GM21786 (cell line): ENCODE measurements at regions not wholly inside any gene's neighbourhood (a gene's known extent, or its start where the extent isn't known, plus 50 kb on each side); places are given as distances from the start of the nearest gene placed in this dataset.

ENCODE experiments used
- ATAC-seq: cut with Tn5 transposase; IDR thresholded peaks from one replicate; pipeline ENCODE4 v1.9.1; 2021; ENCODE audit not compliant: unreplicated experiment

DNA sequence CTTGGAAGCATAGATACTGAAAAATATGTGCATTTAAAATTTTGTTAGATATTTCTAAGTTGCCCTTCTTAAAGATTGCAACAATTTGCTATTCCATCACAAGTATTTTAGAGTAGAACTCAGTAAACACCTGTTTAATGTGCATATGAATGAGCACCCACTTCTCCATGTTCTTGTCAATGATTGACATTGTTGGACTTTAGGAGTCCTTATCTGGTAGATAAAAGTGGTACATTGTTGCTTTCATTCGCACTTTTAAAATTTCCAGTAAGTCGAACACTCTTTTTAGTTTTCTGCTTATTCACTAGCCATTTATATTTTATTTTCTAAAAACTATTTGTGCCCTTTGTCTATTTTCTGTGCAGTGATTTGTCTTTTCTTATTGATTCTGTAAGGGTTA lies 478.3 kb downstream of the SOX2 start:
- no peak for ATAC-seq

- no peak for ATAC-seq
These were observed 486.6 kb downstream of the SOX2 start for GRCh38 chr3:182198345-182198744.

DNA sequence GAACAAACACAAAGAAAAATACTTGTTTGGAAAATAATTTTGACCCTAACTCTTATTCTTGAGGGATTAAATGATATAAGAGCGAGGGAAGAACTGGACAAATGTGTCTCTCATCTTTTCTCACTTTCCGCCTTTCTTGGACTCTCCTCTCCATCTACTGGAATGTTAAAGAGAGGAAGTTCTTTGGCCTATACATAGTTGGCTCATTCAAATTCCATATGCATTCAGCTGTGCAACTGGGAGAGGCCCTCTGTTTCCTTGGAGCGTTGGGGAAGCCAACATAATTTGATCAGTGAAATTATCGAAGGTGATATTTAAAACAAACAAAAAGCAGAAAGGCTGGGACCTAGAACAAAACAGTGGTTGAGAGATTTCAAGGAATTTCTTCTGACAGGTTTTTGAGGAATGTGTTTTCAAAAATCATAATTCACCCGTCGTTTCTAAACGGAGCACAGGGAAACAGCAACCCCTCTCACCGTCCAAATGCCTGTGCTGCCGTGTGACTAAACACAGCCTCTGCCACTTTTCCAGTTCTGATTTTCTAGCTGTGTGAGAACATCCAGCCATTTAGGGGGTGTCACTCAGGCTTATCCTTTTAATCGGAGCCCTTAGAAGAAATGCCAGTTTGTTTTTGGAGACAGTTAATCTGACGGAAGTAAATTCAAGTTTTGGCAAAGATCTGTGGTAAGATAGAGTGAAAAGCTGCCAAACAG lies 489.9 kb downstream of the SOX2 start:
- no peak for ATAC-seq

DNA sequence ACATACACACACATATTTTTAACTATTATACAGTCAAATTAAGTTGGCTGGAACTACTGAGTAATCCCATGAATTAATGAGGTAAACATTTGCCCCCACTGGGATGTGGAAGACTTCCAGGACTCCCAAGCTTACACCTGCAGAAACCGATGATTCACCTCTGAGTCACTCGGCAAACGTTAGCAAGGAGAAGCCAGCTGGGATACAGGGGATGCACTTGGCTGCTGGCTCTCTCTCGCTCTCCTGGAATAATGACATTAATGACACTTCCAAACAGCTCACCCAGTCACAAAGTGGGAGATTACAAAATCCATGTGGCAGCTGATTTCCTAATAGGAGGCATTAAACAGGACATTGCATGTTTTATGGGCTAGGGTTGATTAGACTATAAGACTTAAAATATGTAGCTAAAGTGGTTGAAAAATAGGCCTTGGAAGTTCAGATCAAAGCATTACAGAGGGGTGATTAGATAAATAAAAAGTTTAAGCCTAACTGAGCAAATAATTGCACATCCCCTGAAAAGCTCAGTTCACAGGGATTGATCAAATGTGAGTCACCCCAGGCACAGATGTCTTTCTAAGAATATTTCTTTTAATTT lies 500.9 kb downstream of the SOX2 start:
- ATAC-seq = no peak

DNA sequence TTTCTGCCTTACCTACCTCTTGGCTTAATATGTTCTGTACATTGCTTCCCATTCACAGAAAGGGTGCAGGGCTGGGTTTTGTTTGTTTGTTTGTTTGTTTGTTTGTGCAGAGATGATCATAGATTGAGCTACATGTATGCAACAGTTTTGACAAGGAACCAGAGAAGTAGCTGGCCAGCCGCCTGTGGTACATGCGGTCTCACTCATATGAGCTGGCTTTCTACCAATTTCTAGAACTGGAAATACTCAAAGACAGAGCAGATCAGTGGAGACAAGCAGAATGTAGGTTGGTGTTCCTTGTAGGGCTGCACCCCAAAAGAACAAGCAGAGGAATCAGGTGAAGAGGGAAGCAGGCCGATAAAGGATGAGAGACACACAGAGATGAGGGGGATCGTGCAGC lies 502.7 kb downstream of the SOX2 start:
- no peak for ATAC-seq

- no peak for ATAC-seq
These were observed 504.2 kb downstream of the SOX2 start for GRCh38 chr3:182215881-182216280.

- ATAC-seq = no peak
These were observed 504.7 kb downstream of the SOX2 start for GRCh38 chr3:182216311-182216970.

GRCh38 chr3:182220013-182220412 lies 508.3 kb downstream of the SOX2 start:
- ATAC-seq = no peak

- no peak for ATAC-seq
These were observed 508.7 kb downstream of the SOX2 start for GRCh38 chr3:182220471-182220870.

DNA sequence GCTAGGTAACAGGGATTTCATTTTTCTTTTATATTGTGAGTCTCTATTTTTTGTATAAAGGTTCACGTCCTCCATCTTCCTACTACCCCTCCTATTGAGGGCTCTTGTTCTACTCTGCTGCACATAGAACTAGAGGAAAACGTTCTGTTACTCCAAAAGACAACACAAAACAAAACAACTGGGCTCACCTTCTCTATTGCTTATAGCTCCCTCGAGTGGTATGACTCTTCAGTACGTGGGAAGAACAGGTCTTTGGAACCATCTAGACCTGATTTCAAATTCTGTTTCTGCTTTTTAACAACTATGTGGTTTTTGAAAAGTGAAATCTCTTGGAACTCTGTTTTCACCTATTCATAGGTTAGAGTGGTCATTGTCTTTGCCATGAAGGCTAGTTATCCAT lies 515.3 kb downstream of the SOX2 start:
- no peak for ATAC-seq

GRCh38 chr3:182233405-182233804 lies 521.7 kb downstream of the SOX2 start:
- ATAC-seq = no peak

- no peak for ATAC-seq
These were observed 522.2 kb downstream of the SOX2 start for GRCh38 chr3:182233957-182234356.

DNA sequence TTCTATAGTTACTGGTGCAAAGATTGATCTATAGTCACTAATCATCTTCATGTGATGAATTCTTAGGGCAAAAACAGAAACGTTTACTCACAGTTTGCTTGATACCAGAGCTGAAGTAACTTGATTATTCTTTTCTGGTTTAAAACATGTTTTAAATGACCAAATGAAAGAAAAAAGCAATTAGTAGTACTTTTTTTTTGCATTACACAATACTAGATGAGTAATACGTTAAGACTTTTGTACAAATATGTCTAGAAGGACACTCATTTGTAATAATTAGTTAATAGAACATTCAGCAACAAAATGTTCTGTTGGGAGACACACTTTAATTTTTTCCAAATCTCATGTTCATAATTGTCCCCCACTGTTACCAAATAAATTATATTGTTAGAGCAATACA lies 523.2 kb downstream of the SOX2 start:
- ATAC-seq = no peak

GRCh38 chr3:182235504-182235903 lies 523.8 kb downstream of the SOX2 start:
- no peak for ATAC-seq

DNA sequence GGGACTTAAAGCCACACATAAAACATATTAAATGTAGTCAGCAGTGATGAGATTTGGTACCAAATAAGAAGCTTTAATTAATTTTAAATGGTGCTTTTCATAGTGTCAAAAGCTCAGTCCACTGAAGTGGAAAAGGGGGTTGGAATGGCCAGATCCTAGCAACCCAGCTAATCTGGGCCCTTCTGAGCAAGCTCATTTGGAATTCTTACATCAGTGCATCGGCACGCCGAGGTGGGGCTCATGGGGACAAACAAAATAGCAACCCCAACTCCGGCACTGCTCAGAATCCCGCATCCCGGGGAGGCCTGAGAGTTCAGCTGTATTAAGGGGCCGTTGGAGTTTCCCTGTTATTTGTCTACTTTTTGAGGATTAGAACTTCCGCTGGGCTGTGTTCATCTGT lies 526.4 kb downstream of the SOX2 start:
- ATAC-seq = no peak

GRCh38 chr3:182239316-182239715 lies 527.6 kb downstream of the SOX2 start:
- no peak for ATAC-seq

GRCh38 chr3:182240474-182240873 lies 528.7 kb downstream of the SOX2 start:
- no peak for ATAC-seq

DNA sequence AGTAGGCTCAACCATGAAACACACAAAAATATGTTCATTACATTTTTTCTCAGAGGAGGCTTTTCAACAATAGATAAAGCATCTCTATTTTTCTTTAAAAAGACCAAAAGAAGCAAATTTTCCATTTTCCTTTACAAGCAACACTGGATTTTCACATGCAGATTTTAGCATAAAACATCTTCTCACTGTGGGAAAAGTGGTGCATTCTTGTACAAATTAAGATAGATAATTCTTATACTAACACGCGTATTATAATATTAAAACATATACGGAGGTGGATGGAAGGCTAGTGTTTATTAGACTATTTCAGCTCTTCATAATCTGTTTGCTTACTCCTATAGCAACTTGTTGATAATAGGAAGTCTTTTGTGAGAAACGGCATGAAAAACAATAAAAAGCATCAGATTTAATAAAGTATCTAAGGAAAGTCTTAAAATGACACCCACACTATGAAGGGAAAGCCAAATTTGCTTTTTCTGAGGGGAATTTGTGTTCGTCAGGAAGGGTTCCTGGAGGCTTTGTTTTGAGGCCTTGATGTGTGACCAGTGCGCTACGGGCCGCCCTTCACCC lies 529.6 kb downstream of the SOX2 start:
- no peak for ATAC-seq

DNA sequence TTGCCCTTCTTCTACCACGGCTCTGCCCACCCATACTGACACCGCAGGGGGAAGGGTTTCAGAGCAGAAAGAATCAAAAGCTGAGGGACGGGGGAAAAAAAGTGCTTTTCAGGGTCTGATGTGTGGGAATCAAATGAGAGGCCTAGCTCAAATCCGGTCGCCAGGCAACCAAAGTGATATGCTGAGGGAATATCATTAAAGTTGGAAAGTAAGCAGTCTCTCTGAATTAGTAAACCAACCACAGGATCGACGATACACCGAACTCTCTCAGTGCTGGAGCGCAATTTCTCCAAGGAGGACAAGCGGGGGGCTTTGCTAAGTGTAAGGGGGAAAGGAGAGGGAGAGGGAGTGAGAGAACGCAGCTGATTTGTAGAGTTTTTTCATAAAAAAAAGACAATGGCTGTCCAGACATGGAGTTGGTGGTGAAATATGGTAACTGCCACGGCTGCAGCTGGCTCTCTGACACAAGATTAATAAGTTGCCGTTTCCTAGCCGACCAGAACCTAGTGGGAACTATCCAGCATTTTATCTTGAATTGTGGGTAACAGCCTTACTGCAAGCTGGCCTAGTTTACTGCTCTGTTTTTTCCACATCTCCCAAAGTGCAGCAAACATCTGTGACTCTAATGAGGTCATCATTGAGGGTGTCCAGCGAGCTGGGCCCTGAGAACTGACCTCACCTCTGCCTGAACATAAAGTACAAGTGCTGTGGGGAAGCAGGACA lies 530.2 kb downstream of the SOX2 start:
- ATAC-seq = no peak

- ATAC-seq = no peak
These were observed 530.8 kb downstream of the SOX2 start for GRCh38 chr3:182242489-182242942.

DNA sequence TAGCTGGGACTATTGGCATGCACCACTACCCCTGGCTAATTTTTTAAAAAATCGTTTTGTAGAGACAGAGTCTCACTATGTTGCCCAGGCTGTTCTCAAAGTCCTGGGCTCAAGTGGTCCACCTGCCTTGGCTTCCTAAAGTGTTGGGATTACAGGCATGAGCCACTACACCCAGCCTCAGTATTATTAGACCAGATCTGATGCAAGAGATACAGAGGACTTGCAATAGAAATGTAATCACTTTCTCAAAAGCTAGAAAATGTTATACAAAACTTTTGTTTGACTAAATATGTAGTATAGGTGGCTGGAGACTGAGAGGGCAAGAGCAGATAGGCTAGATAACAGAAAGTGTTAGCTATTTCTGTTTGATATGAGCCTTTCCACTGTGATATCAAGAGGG lies 531.9 kb downstream of the SOX2 start:
- no peak for ATAC-seq
